Renal cortical epithelial cell (primary cell): ENCODE measurements at regions not wholly inside any gene's neighbourhood (a gene's known extent, or its start where the extent isn't known, plus 50 kb on each side); places are given as distances from the start of the nearest gene placed in this dataset.

Experiments
- DNase-seq: peaks from one replicate; pipeline ENCODE4 v3.0.0-alpha.2; 2011; ENCODE audit warnings: low read depth

GRCh38 chr17:68812876-68813584, 142.2 kb downstream of the ABCA8 start:
- DNase-seq, result no peak

GRCh38 chr17:68809148-68809547, 146.0 kb downstream of the ABCA8 start:
- no peak for DNase-seq

- DNase-seq, result no peak
These were observed 147.0 kb downstream of the ABCA8 start for GRCh38 chr17:68807998-68808772.

- DNase-seq, result no peak
These were observed 149.6 kb downstream of the ABCA8 start for GRCh38 chr17:68805609-68806008.

GRCh38 chr17:68804777-68805520, 150.2 kb downstream of the ABCA8 start:
- no peak for DNase-seq

- DNase-seq, result no peak
These were observed 151.8 kb downstream of the ABCA8 start for GRCh38 chr17:68803164-68803929.

- DNase-seq, result no peak
These were observed 153.6 kb downstream of the ABCA8 start for GRCh38 chr17:68801335-68802247.

- DNase-seq, result no peak
These were observed 154.4 kb downstream of the ABCA8 start for GRCh38 chr17:68800751-68801150.

GRCh38 chr17:68794636-68795434, 160.4 kb downstream of the ABCA8 start:
- DNase-seq, result no peak

- DNase-seq, result no peak
These were observed 162.3 kb downstream of the ABCA8 start for GRCh38 chr17:68792873-68793272.

- DNase-seq, result no peak
These were observed 163.0 kb downstream of the ABCA8 start for GRCh38 chr17:68792042-68792685.

- DNase-seq, result no peak
These were observed 164.3 kb downstream of the ABCA8 start for GRCh38 chr17:68790931-68791330.

GRCh38 chr17:68790492-68790891, 164.7 kb downstream of the ABCA8 start:
- DNase-seq, result no peak

- no peak for DNase-seq
These were observed 165.8 kb downstream of the ABCA8 start for GRCh38 chr17:68789203-68789962.

- DNase-seq, result no peak
These were observed 169.4 kb downstream of the ABCA8 start for GRCh38 chr17:68785565-68786486.

- DNase-seq, result no peak
These were observed 170.8 kb downstream of the ABCA8 start for GRCh38 chr17:68784431-68784830.

GRCh38 chr17:68783861-68784260, 171.3 kb downstream of the ABCA8 start:
- no peak for DNase-seq

- DNase-seq, result no peak
These were observed 172.4 kb downstream of the ABCA8 start for GRCh38 chr17:68782789-68783188.
